Hematopoietic multipotent progenitor cell treated with erythropoietin and hydrocortisone succinate and interleukin-3 and kit ligand, for 8 days (in vitro differentiated cells): ENCODE measurements at regions not wholly inside any gene's neighbourhood (a gene's known extent, or its start where the extent isn't known, plus 50 kb on each side); places are given as distances from the start of the nearest gene placed in this dataset.
"Not testable (repeated sequence)": the region's sequence is repeated elsewhere in the genome, so short reads cannot be mapped to it uniquely, and the experiment has no call there.

ENCODE experiments used
- DNase-seq: peaks from one replicate; pipeline ENCODE4 v3.0.0-alpha.2; 2015

DNA sequence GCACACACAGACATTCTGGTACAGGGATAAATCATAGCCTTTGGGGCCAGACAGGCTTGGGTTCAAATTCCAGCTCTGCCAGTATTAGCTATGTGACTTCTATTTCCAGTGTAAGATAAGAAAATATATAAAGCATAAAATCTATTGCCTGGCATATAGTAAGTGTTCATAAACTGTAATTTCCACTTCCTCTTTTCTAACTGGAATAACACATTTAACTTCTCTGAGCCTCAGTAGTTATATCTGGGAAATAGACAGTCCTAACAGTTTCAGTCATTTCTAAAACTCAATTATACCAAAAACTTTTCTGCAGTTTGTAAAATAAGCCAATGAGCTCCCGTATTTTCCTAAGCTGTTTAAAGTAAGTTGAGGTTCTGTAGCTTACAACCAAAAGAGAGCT lies 351.4 kb downstream of the ZNF326 start:
- no peak for DNase-seq

DNA sequence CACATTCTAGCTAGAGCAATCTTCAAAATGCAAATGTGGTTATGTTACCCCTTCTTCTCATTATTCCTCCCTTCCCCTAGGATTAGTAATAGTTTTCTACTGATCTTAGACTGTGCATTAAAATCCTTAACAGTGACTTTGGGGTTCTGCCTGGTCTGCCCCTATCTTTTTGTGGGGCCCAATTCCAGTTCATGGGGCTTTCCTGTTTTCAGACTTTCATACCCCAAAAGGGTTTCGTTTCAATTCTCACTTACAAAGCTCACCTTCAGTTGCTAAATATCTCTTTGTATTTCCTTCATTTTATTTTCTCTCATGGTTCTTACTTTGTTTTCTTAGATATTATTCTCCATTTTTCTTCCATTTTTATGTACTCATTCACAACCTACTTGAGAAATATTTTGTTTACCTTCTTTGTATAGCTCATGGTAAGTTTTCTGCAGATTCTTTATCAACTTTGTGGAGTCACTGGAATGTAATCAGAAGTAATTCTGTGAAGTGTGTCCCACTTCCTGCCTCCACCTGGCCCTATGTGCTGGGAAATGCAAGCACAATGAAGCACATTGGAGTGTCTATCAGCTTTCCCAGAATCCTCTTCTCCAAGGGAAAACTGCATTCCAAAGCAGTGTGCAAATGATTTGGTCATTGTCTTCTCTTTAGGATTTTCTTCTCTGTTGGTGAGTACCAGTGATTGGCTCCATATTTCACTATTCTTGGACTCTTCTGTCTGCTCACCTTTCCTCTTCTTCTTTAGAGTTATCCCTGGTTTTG lies 350.2 kb downstream of the ZNF326 start:
- no peak for DNase-seq

GRCh38 chr1:90341516-90341915 lies 346.6 kb downstream of the ZNF326 start:
- no peak for DNase-seq

DNA sequence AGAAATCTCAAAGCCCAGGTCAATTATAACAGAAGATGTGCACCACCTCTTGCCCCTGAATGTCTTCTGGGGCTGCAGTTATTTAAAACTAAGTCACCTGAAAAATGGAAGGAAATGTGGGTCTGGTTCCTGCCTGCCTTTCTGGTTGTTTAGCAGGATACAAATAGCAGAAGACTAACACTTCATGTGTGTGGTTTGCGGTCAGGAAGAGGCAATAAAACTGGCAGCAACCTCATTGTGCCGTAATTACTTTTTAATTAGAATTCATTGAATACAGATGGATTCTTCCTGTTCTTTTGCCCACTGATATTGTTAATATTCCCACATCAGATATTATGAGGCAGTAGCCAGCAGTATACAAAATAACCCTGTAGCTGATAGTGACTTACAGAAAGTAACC lies 345.7 kb downstream of the ZNF326 start:
- no peak for DNase-seq

DNA sequence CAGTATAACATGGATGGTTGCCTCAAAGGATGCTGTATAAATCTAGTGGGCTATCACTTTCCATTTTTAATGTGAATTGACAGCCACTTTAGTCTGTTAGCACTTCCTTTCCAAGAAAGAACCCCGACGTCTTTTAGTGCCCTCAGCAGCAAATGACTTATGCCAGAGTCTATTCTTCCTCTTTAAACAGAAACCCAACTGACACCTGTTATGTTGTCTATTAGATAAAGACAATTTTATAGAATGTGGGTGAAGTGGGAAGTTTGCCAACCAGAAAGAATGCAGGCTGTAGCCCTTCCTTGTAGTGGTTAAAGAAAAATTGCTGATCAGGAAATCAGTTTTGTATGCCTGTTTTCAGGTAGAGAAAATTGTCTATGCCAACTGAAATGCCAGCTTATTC lies 344.9 kb downstream of the ZNF326 start:
- DNase-seq, result peak; percentile 44

DNA sequence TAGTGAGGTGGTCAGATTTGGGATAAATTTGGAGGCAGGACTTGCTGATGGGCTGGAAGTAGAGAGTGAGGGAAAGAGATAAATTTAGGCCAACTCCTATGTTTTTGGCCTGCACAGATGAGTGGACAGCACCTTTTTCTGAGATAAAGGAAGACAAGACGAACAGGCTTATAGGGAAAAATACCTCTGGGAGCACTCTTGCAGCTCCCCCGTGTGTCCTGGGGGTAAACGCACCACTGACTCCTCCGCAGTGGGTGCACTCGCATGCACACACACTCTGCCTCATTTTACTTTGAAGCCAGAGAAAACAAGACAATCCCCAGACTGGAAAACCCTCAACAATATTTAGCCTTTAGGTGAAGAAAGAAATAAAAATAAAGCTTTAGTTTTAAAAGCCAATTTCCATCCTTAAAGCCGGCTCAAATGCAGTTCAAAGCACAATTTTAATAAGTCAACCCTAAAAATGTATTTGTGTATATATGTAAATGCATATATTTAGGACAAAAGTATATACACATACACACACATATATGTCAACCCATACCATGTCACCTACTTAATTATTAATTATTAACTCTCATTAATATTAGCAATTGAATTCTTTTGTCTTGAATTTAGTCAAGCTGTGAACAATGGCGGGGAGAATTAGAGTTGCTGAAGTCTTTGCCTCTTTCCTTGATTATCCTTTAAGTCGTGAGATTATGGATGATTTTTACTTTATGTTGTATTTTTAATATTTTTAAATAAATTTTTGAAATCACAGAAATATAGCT lies 341.8 kb downstream of the ZNF326 start:
- no peak for DNase-seq

- DNase-seq, result no peak
Measured at GRCh38 chr1:90335558-90335957, 340.6 kb downstream of the ZNF326 start.

DNA sequence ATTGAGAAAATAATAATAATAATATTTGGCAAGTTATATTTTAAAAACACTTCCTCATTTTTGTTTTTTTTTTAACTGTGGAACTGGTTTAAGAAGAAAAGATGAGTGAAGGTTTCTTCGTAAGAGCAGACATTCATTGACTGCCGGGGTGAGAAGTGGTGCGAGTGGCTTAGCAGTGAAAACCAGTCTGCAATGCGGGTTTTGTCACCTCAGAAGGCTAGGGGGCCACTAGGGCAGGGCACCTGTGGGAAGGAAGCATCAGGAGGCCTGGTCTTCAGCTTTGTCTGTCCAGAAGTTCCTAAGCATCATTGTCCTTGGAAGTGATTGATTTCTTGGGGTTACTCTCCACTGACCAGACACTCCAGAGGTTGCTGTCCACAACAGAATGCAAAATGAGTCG lies 339.2 kb downstream of the ZNF326 start:
- no peak for DNase-seq

- no peak for DNase-seq
Measured at GRCh38 chr1:90325168-90325567, 330.3 kb downstream of the ZNF326 start.

- DNase-seq, result no peak
Measured at GRCh38 chr1:90322186-90322585, 327.3 kb downstream of the ZNF326 start.

- DNase-seq, result no peak
Measured at GRCh38 chr1:90319918-90320317, 325.0 kb downstream of the ZNF326 start.

DNA sequence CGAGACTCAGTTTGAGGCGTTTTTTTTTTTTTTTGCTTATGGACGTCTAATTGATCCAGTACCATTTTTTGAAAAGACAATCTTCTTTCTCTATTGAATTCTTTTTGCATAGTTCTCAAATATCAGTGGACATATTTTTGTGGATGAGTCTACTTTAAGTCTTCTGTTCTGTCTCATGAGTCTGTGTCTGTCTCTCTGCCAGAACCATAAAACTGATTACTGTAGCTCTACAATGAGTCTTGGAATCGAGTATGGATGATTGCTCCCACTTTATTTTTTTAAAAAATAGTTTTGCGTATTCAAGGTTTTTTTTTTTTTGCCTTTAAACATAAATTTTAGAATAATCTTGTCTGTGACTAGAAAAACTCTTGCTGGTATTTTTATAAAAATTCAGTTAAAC lies 323.5 kb downstream of the ZNF326 start:
- no peak for DNase-seq

DNA sequence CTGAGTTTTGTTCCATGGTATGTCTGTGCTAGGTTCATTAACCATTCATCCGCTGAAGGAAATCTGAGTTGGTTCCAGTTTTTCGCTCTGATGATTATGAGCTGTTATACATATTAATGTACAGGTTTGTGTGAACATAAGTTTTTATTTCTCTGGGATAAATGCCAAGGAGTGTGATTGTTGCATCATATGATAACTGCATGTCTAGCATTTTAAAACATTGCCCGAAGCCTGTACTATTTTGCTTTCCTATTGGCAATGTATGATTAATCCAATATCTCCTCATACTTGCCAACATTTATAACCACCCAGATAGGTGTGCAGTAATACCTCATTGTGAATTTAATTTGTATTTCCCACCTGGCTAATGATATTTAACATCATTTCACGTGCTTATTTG lies 322.7 kb downstream of the ZNF326 start:
- DNase-seq, result no peak

GRCh38 chr1:90314533-90314932 lies 319.6 kb downstream of the ZNF326 start:
- DNase-seq, result no peak

DNA sequence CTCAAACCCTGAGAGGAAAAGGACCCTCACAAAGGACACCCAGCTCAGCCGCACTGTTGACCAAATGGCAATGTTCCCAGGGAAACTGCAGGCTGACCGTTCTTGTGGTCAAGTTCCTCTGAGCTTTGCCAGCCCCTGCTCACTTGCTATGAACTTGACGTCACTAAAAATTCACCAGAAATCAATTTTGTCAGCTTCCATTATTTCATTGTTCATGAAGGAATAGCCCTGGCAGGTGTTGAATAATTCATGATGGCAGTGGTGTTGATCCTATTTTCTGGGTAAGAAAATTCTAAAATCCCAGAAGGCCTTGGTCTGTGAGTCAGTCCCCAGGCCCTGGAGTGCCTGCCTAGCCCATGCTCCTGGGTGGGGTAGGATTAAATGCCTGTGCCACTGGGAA lies 318.9 kb downstream of the ZNF326 start:
- DNase-seq, result no peak

DNA sequence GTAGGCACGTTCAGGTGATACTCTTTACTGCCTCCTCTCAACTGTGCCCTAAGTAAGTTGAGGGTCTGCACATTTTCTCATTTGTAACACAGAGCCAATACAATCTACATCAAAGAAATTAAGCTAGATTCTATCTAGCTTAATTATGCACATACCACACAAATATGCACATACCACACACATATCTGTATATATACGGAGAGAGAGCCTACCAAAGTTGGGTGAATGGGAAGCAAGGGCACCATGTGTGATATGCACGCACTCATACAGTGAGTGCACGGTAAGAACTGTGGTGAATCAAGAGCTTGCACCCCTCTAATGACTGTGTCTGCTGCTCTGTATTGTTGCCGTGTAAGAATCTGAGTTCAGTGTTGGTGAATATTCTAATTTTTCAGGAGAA lies 314.9 kb downstream of the ZNF326 start:
- no peak for DNase-seq

- DNase-seq, result no peak
Measured at GRCh38 chr1:90308421-90308820, 313.5 kb downstream of the ZNF326 start.

- no peak for DNase-seq
Measured at GRCh38 chr1:90305577-90305976, 310.7 kb downstream of the ZNF326 start.

- no peak for DNase-seq
Measured at GRCh38 chr1:90296327-90296726, 301.4 kb downstream of the ZNF326 start.

- no peak for DNase-seq
Measured at GRCh38 chr1:90295534-90295933, 300.6 kb downstream of the ZNF326 start.

GRCh38 chr1:90291431-90292216 lies 296.7 kb downstream of the ZNF326 start:
- no peak for DNase-seq

DNA sequence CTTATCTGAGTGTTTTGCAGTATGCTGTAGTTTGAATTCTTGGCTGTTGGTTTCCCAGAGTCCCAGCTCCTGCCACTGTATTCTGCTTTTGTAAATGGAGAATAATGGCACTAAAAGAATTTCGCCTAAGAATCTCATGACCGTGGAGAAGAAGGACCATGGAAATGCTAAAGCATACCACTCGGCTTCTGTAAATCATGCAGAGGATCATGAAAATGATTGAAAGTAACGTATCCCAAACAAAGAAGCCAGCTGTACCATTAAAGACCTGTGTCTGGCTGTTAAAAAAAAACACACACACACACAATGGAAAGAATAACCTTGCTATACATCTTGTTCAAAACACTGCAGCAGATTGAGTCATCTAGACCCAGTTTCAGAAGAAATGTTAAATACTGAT lies 287.9 kb downstream of the ZNF326 start:
- no peak for DNase-seq

DNA sequence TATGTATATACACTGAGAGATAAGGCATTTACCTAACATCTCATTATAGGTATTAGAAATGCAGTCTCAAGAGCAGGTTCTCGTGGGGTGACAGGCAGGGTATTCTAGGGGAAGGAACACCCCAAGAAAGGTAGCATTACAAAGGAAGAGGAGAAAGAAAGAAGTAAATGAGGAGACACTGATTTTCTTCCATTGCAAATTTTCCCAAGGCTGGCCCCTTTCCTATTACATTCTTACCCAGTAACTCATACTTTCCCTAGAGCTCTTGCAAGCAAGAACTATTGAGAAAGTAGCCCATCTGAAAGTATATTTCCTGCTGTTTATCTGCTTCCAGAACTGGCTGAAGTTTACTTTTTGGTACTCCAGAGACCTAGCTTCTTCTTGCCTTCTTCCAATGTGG lies 287.0 kb downstream of the ZNF326 start:
- not testable (repeated sequence) for DNase-seq

DNA sequence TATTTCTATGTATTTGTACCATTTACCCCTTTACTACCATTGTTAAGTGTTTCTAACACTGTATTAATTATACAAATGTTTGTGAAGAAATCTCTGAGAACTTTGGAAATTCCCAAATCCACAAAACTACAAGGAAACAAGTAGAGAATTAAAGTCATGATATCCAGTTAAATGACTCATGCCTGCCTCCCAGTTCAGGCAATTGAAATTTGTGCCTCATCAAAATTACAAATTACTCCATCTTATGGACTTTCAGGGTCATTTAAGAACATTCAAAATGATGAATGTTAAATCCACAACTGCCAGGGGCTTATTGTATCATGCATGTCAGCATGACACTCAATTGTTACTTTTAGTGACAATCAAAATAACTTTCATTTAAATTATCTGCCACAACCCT lies 282.4 kb downstream of the ZNF326 start:
- no peak for DNase-seq
